ENCODE measurements at regions not wholly inside any gene's neighbourhood (a gene's known extent, or its start where the extent isn't known, plus 50 kb on each side); places are given as distances from the start of the nearest gene placed in this dataset.
A peak's percentile ranks its signal among the peaks of the same experiment; 100 is the strongest.

GRCh38 chr3:66800941-66801545 lies 197.1 kb upstream of the KBTBD8 start:
- DNase-seq (ENCODE audit: low read depth in 2 of 2, low spot score in 1 of 2): no peak

- DNase-seq (ENCODE audit: low read depth in 2 of 2, low spot score in 1 of 2): no peak
Observed at GRCh38 chr3:66803206-66803605, 194.9 kb upstream of the KBTBD8 start.

GRCh38 chr3:66803721-66804695 lies 194.1 kb upstream of the KBTBD8 start:
- no peak for DNase-seq (ENCODE audit: low read depth in 2 of 2, low spot score in 1 of 2)

- DNase-seq (ENCODE audit: low read depth in 2 of 2, low spot score in 1 of 2): no peak
Observed at GRCh38 chr3:66808891-66809594, 189.1 kb upstream of the KBTBD8 start.

- no peak for DNase-seq (ENCODE audit: low read depth in 2 of 2, low spot score in 1 of 2)
Observed at GRCh38 chr3:66809595-66809958, 188.5 kb upstream of the KBTBD8 start.

- no peak for DNase-seq (ENCODE audit: low read depth in 2 of 2, low spot score in 1 of 2)
Observed at GRCh38 chr3:66812136-66812535, 186.0 kb upstream of the KBTBD8 start.

GRCh38 chr3:66812741-66813140 lies 185.4 kb upstream of the KBTBD8 start:
- no peak for DNase-seq (ENCODE audit: low read depth in 2 of 2, low spot score in 1 of 2)

GRCh38 chr3:66816090-66816761 lies 181.9 kb upstream of the KBTBD8 start:
- no peak for DNase-seq (ENCODE audit: low read depth in 2 of 2, low spot score in 1 of 2)

GRCh38 chr3:66817951-66818557 lies 180.1 kb upstream of the KBTBD8 start:
- no peak for DNase-seq (ENCODE audit: low read depth in 2 of 2, low spot score in 1 of 2)

- no peak for DNase-seq (ENCODE audit: low read depth in 2 of 2, low spot score in 1 of 2)
Observed at GRCh38 chr3:66819993-66820501, 178.1 kb upstream of the KBTBD8 start.

GRCh38 chr3:66822186-66823008 lies 175.7 kb upstream of the KBTBD8 start:
- peak; percentile 6 to 41 for DNase-seq (ENCODE audit: low read depth in 2 of 2, low spot score in 1 of 2)

GRCh38 chr3:66823009-66823397 lies 175.1 kb upstream of the KBTBD8 start:
- no peak for DNase-seq (ENCODE audit: low read depth in 2 of 2, low spot score in 1 of 2)

- no peak for DNase-seq (ENCODE audit: low read depth in 2 of 2, low spot score in 1 of 2)
Observed at GRCh38 chr3:66823532-66823931, 174.6 kb upstream of the KBTBD8 start.

GRCh38 chr3:66825375-66825774 lies 172.7 kb upstream of the KBTBD8 start:
- no peak for DNase-seq (ENCODE audit: low read depth in 2 of 2, low spot score in 1 of 2)

GRCh38 chr3:66827726-66828125 lies 170.4 kb upstream of the KBTBD8 start:
- DNase-seq (ENCODE audit: low read depth in 2 of 2, low spot score in 1 of 2): no peak

GRCh38 chr3:66828303-66828702 lies 169.8 kb upstream of the KBTBD8 start:
- no peak for DNase-seq (ENCODE audit: low read depth in 2 of 2, low spot score in 1 of 2)

GRCh38 chr3:66830301-66830700 lies 167.8 kb upstream of the KBTBD8 start:
- no peak for DNase-seq (ENCODE audit: low read depth in 2 of 2, low spot score in 1 of 2)

GRCh38 chr3:66831931-66832330 lies 166.2 kb upstream of the KBTBD8 start:
- no peak for DNase-seq (ENCODE audit: low read depth in 2 of 2, low spot score in 1 of 2)

- no peak for DNase-seq (ENCODE audit: low read depth in 2 of 2, low spot score in 1 of 2)
Observed at GRCh38 chr3:66836363-66837152, 161.5 kb upstream of the KBTBD8 start.
